AG09309 (cell line): ENCODE measurements at regions not wholly inside any gene's neighbourhood (a gene's known extent, or its start where the extent isn't known, plus 50 kb on each side); places are given as distances from the start of the nearest gene placed in this dataset.

Experiments used
- DNase-seq: peaks from one replicate; pipeline ENCODE4 v3.0.0-alpha.2; 2010; ENCODE audit warnings: low read depth
- H3K4me3 ChIP-seq: 2 replicates; pipeline ENCODE4 v1.5.1; 2011; ENCODE audit warnings: mild to moderate bottlenecking, low read depth, low read length, moderate library complexity; ENCODE audit not compliant: control insufficient read depth
- CTCF ChIP-seq: IDR thresholded peaks from 2 replicates; pipeline ENCODE4 v1.5.1; 2011; ENCODE audit warnings: mild to moderate bottlenecking, low read depth, low read length, inconsistent platforms; ENCODE audit not compliant: insufficient read depth, control insufficient read depth; ENCODE audit errors: missing control alignments

- TF ChIP-seq CTCF: no peak
- no peak overlapping the region for H3K4me3 ChIP-seq
Measured at GRCh38 chr1:192737306-192737705, 71.5 kb upstream of the RGS2 start.

DNA sequence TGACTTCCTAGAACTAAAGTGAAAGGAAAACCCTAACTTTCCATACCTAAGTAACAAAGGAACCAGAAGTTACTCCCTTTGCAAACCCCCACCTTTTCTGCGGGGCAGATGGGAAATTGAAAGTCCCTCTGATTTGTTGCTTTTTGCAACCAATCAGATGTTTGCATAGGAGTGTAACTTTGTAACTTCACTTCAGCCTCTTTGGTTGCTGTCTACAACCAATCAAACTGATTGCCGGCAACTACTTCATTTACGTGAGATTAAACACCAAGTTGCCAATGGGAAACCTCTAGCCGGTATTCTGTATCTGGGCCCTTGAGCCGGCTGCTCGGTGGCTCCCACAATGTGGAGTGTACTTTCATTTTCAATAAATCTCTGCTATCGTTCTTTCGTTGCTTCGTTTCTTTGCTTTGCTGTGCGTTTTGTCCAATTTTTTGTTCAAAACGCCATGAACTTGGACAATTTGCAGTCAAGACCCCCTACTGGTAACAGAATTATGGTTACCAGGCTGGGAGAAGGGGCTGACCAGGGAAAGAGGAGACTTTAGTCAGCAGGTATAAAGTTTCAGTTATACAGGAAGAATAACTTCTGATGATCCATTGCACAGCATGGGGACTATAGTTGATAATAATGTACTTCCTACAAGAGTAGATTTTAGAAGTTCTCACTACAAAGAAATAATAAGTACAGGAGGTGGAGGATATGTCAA, 69.2 kb upstream of the RGS2 start:
- no peak for DNase-seq
- TF ChIP-seq CTCF: no peak
- H3K4me3 ChIP-seq: no peak overlapping the region

More at GRCh38 chr1:192737306-192737705, 71.5 kb upstream of the RGS2 start:
- DNase-seq: no peak

GRCh38 chr1:192740214-192740613, 68.6 kb upstream of the RGS2 start:
- H3K4me3 ChIP-seq: no peak overlapping the region
- TF ChIP-seq CTCF: no peak
- DNase-seq: no peak

DNA sequence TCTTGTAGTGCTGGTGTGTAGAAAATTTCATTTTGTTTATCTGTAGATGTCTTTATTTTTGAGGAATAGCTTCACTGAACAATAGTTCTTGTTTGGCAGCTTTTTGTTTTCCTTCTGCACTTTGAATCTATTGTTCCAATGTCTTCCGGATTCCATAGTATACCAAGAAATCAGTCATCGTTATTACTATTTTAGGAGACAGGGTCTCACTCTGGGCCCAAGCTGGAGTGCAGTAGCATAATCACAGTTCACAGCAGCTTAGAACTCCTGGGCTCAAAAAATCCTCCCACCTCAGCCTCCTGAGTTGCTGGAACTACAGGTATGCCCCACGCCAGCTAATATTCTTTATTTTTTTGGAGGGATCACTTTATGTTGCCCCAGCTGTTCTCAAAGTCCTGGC, 67.7 kb upstream of the RGS2 start:
- H3K4me3 ChIP-seq: no peak overlapping the region
- no peak for TF ChIP-seq CTCF
- no peak for DNase-seq

DNA sequence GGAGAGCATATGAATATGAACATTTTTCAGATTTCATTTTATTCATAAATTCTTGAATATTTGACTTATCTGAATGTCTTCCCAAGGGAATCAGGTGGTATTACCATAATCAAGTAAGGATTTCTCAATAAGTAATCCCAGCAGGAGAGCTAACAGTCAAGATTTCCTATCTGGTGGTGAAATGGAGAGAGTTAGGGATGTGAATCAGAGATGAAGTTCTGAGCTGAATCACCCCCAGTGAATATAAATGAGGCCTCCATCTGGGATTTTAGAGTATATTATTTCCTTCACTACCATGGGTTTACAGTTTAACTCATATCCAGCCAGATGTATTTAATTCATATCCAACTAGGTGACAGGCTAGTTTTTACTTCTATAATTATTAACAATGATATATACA, 61.5 kb upstream of the RGS2 start:
- H3K4me3 ChIP-seq: no peak overlapping the region
- DNase-seq: peak; percentile 44
- TF ChIP-seq CTCF: no peak

GRCh38 chr1:192747943-192748342, 60.9 kb upstream of the RGS2 start:
- no peak for TF ChIP-seq CTCF
- no peak overlapping the region for H3K4me3 ChIP-seq
- no peak for DNase-seq
